SK-N-SH (cell line): ENCODE measurements at regions not wholly inside any gene's neighbourhood (a gene's known extent, or its start where the extent isn't known, plus 50 kb on each side); places are given as distances from the start of the nearest gene placed in this dataset.

Experiments used
- CTCF ChIA-PET: fragments of 300-600, 350-600 bp; formaldehyde crosslinking; extraction: SDS; loops from one replicate; lab custom pipeline; 2021; lab: Yijun Ruan, JAX
- POLR2A ChIA-PET: fragments of 350-600 bp; sonication (Branson Sonifier 250); formaldehyde crosslinking; extraction: SDS; loops from one replicate; lab custom pipeline; 2020; ENCODE audit warnings: antibody characterized with exemption, inconsistent platforms; lab: Yijun Ruan, JAX
- DNase-seq: peaks from one replicate; pipeline ENCODE4 v3.0.0; 2012
- H2AFZ ChIP-seq: fragments of 200-600 bp; sonication (generic); 2 replicates; pipeline ENCODE4 v1.8.1; 2016; ENCODE audit warnings: antibody characterized with exemption, mild to moderate bottlenecking, low read depth
- H3F3A ChIP-seq: fragments of 200-600 bp; sonication (generic); replicated peaks from 2 replicates; pipeline ENCODE3; 2016; ENCODE audit warnings: antibody characterized with exemption, mild to moderate bottlenecking; ENCODE audit not compliant: insufficient read depth
- H3K27ac ChIP-seq, 2 experiments: fragments of 200-500 bp in 1 of 2; fragments of 200-600 bp in 1 of 2; sonication (Bioruptor generic) in 1 of 2; sonication (generic), shearing (Covaris generic) in 1 of 2; 2 replicates each; pipeline versions ENCODE4 v1.5.1 to v1.6.1; 2014 to 2016; ENCODE audit warnings: low read depth in 2 of 2, inconsistent platforms in 1 of 2, low read length in 1 of 2, mild to moderate bottlenecking in 1 of 2, mixed read lengths in 1 of 2
- H3K27me3 ChIP-seq: fragments of 200-600 bp; sonication (generic), shearing (Covaris generic); 2 replicates; pipeline ENCODE4 v1.6.1; 2016; ENCODE audit warnings: mixed run types; ENCODE audit not compliant: insufficient read depth
- H3K36me3 ChIP-seq, 2 experiments: fragments of 200-500 bp in 1 of 2; fragments of 200-600 bp in 1 of 2; sonication (Bioruptor generic) in 1 of 2; sonication (generic) in 1 of 2; replicated peaks in 1 of 2; 2 replicates each; pipeline versions ENCODE3 to v1.5.1; 2014 to 2016; ENCODE audit warnings: low read length in 1 of 2, mild to moderate bottlenecking in 1 of 2; ENCODE audit not compliant: insufficient read depth in 2 of 2, control insufficient read depth in 1 of 2
- H3K4me1 ChIP-seq, 2 experiments: fragments of 200-500 bp in 1 of 2; fragments of 200-600 bp in 1 of 2; sonication (Bioruptor generic) in 1 of 2; sonication (generic), shearing (Covaris generic) in 1 of 2; 2 replicates each; pipeline versions ENCODE4 v1.5.1 to v1.6.1; 2014 to 2016; ENCODE audit warnings: low read depth in 1 of 2, low read length in 1 of 2, mixed run types in 1 of 2; ENCODE audit not compliant: insufficient read depth in 2 of 2, control insufficient read depth in 1 of 2
- H3K4me2 ChIP-seq: fragments of 200-600 bp; sonication (generic), shearing (Covaris generic); 2 replicates; pipeline ENCODE4 v1.6.1; 2017; ENCODE audit warnings: mixed run types
- H3K4me3 ChIP-seq, 2 experiments: fragments of 200-500 bp in 1 of 2; fragments of 200-600 bp in 1 of 2; sonication (Bioruptor generic) in 1 of 2; sonication (generic), shearing (Covaris generic) in 1 of 2; 2 replicates each; pipeline versions ENCODE4 v1.5.1 to v1.8.1; 2014 to 2016; ENCODE audit warnings: low read depth in 2 of 2, inconsistent platforms in 1 of 2, low read length in 1 of 2, mild to moderate bottlenecking in 1 of 2, mixed read lengths in 1 of 2, moderate library complexity in 1 of 2
- H3K79me2 ChIP-seq: fragments of 200-600 bp; sonication (generic); 2 replicates; pipeline ENCODE4 v1.8.1; 2017; ENCODE audit warnings: mild to moderate bottlenecking; ENCODE audit not compliant: insufficient read depth
- H3K9ac ChIP-seq: fragments of 200-600 bp; sonication (generic); 2 replicates; pipeline ENCODE4 v1.6.1; 2017; ENCODE audit warnings: mixed run types
- H3K9me2 ChIP-seq: fragments of 200-600 bp; sonication (generic); 2 replicates; pipeline ENCODE4 v1.6.1; 2017; ENCODE audit warnings: mixed run types
- H3K9me3 ChIP-seq: fragments of 200-600 bp; sonication (generic); 2 replicates; pipeline ENCODE4 v1.6.1; 2017; ENCODE audit warnings: mixed run types, mild to moderate bottlenecking, moderate library complexity
- H4K20me1 ChIP-seq: fragments of 200-600 bp; sonication (generic); 2 replicates; pipeline ENCODE4 v1.6.1; 2017; ENCODE audit warnings: mild to moderate bottlenecking, mixed run types; ENCODE audit not compliant: insufficient read depth
- CTCF ChIP-seq: fragments of 200-600 bp; sonication (generic); IDR thresholded peaks from 2 replicates; pipeline ENCODE4 v1.6.1; 2017; ENCODE audit warnings: antibody characterized with exemption, mild to moderate bottlenecking, moderate library complexity
- ELF1 ChIP-seq: IDR thresholded peaks from 2 replicates; pipeline ENCODE4 v1.4.0; 2012
- EP300 ChIP-seq, 2 experiments: IDR thresholded peaks; 2 replicates each; pipeline versions ENCODE4 v1.4.0 to v1.6.1; 2012; ENCODE audit warnings: borderline replicate concordance in 1 of 2, low read depth in 1 of 2, low read length in 1 of 2
- EZH2phosphoT487 ChIP-seq: fragments of 200-600 bp; sonication (generic); IDR thresholded peaks from 2 replicates; pipeline ENCODE4 v1.6.1; 2017; ENCODE audit warnings: low read depth, mixed run types, mild to moderate bottlenecking, antibody characterized with exemption, moderate library complexity, borderline replicate concordance
- FOXJ3 ChIP-seq: sonication (generic); formaldehyde crosslinking; IDR thresholded peaks from 2 replicates; pipeline ENCODE4 v1.5.1; 2020; ENCODE audit warnings: mild to moderate bottlenecking, missing genetic modification reagents
- GABPA ChIP-seq: IDR thresholded peaks from 2 replicates; pipeline ENCODE4 v1.4.0; 2012; ENCODE audit warnings: low read depth, mild to moderate bottlenecking
- IRF3 ChIP-seq: fragments of 150-350 bp; IDR thresholded peaks from 2 replicates; pipeline ENCODE4 v1.6.1; 2016; ENCODE audit warnings: mild to moderate bottlenecking, low read depth, low read length
- JUND ChIP-seq: IDR thresholded peaks from 2 replicates; pipeline ENCODE4 v1.4.0; 2012
- MXI1 ChIP-seq: IDR thresholded peaks from 2 replicates; pipeline ENCODE4 v1.6.1; 2012; ENCODE audit warnings: mild to moderate bottlenecking, low read depth, low read length, improper control_type of control experiment
- PBX3 ChIP-seq: IDR thresholded peaks from 2 replicates; pipeline ENCODE4; 2012
- RAD21 ChIP-seq: IDR thresholded peaks from 2 replicates; pipeline ENCODE4 v1.6.1; 2012; ENCODE audit warnings: mild to moderate bottlenecking, low read length
- RFX5 ChIP-seq: IDR thresholded peaks from 2 replicates; pipeline ENCODE4 v1.6.1; 2012; ENCODE audit warnings: mild to moderate bottlenecking, improper control_type of control experiment, low read length
- SIN3A ChIP-seq: IDR thresholded peaks from 2 replicates; pipeline ENCODE4 v1.6.1; 2012; ENCODE audit warnings: low read depth, mild to moderate bottlenecking, low read length, moderate library complexity, borderline replicate concordance
- SMC3 ChIP-seq: IDR thresholded peaks from 2 replicates; pipeline ENCODE4 v1.6.1; 2012; ENCODE audit warnings: low read depth, low read length, improper control_type of control experiment
- TCF12 ChIP-seq: IDR thresholded peaks from 2 replicates; pipeline ENCODE4 v1.4.0; 2012
- TEAD4 ChIP-seq: IDR thresholded peaks from 2 replicates; pipeline ENCODE4 v1.4.0; 2012; ENCODE audit warnings: mild to moderate bottlenecking, borderline replicate concordance; ENCODE audit not compliant: insufficient read depth
- USF1 ChIP-seq: IDR thresholded peaks from 2 replicates; pipeline ENCODE4 v1.4.0; 2012; ENCODE audit warnings: low read depth, borderline replicate concordance
- ZBTB33 ChIP-seq: IDR thresholded peaks from 2 replicates; pipeline ENCODE4 v1.4.0; 2012; ENCODE audit warnings: low read depth, borderline replicate concordance
- WGBS: methylation state at CpG from one replicate; pipeline ENCODE4 v1.1.6; 2017; ENCODE audit warnings: low lambda C conversion rate; 5-methylcytosine and 5-hydroxymethylcytosine counted together

- H3K9ac ChIP-seq, result no peak overlapping the region
- no peak overlapping the region for H2AFZ ChIP-seq
- H3K4me1 ChIP-seq, result peaks cover 0 to 5% of the 10 kb centered on the region in 2 experiments; a peak in 2 of 4 replicates
- no peak for DNase-seq
- TF ChIP-seq CTCF, result peak; percentile 68
- TF ChIP-seq JUND, result no peak
- peak; percentile 58 for TF ChIP-seq SMC3
- TF ChIP-seq ZBTB33, result no peak
- peak; percentile 64 for TF ChIP-seq RAD21
- H3K9me3 ChIP-seq, result peaks cover 8% of the 10 kb centered on the region; the same call in 1 of the 2 replicates
- no peaks in the 10 kb centered on the region for H3K79me2 ChIP-seq
- WGBS, result 11% methylated on average over 1 of the region's 1 CpG
- CTCF ChIA-PET, result no interaction called here
- H3K36me3 ChIP-seq, result no peaks in the 10 kb centered on the region
- H3F3A ChIP-seq, result no peaks in the 10 kb centered on the region
- H3K4me2 ChIP-seq, result no peak overlapping the region
- H4K20me1 ChIP-seq, result no peaks in the 10 kb centered on the region
- H3K27ac ChIP-seq, result no peak overlapping the region
- no peaks in the 10 kb centered on the region for H3K27me3 ChIP-seq
- no peak overlapping the region for H3K4me3 ChIP-seq
- H3K9me2 ChIP-seq, result no peaks in the 10 kb centered on the region
- POLR2A ChIA-PET, result no interaction called here
These were observed 805.1 kb downstream of the TNS3 start for GRCh38 chr7:46776790-46777189.

GRCh38 chr7:46775776-46776175 is 806.1 kb downstream of the TNS3 start:
- no peak overlapping the region for H2AFZ ChIP-seq
- H3F3A ChIP-seq, result no peaks in the 10 kb centered on the region
- DNase-seq, result no peak
- CTCF ChIA-PET, result interaction anchor here (1.3 kb wide), 1 partner anchor 12 kb away, joined by 4 read pairs; no protein-coding TSS in a partner anchor
- H4K20me1 ChIP-seq, result no peaks in the 10 kb centered on the region
- TF ChIP-seq RAD21, result no peak
- no peak for TF ChIP-seq EZH2phosphoT487
- no peak for TF ChIP-seq IRF3
- TF ChIP-seq SIN3A, result no peak
- no peak for TF ChIP-seq USF1
- no peak for TF ChIP-seq TCF12
- TF ChIP-seq MXI1, result no peak
- no peak for TF ChIP-seq EP300 (IDR thresholded peaks at IDR 0.05; ENCODE audit: borderline replicate concordance in 1 of 2, low read depth in 1 of 2, low read length in 1 of 2)
- no peak for TF ChIP-seq PBX3
- TF ChIP-seq ELF1, result no peak
- TF ChIP-seq GABPA, result no peak
- no peak for TF ChIP-seq RFX5
- no peak for TF ChIP-seq CTCF
- no peak for TF ChIP-seq TEAD4
- TF ChIP-seq FOXJ3 (CRISPR knock-in tag), result no peak
- TF ChIP-seq, all 33 proteins: peak for 0
- H3K9me3 ChIP-seq, result peaks cover 8% of the 10 kb centered on the region; the same call in 1 of the 2 replicates
- POLR2A ChIA-PET, result no interaction called here
- H3K79me2 ChIP-seq, result no peaks in the 10 kb centered on the region
- H3K9ac ChIP-seq, result no peak overlapping the region
- H3K27me3 ChIP-seq, result no peaks in the 10 kb centered on the region
- H3K36me3 ChIP-seq, result no peaks in the 10 kb centered on the region
- no peak overlapping the region for H3K4me2 ChIP-seq
- H3K4me1 ChIP-seq, result peaks cover 0 to 5% of the 10 kb centered on the region in 2 experiments; a peak in 2 of 4 replicates
- H3K9me2 ChIP-seq, result no peaks in the 10 kb centered on the region
- 55% methylated on average over 2 of the region's 2 CpGs for WGBS
- peak overlapping the region in 1 of 2 experiments; percentile 5; a peak in 1 of 4 replicates for H3K27ac ChIP-seq
- no peak overlapping the region for H3K4me3 ChIP-seq
